Body of pancreas (tissue), 4 donors: ENCODE measurements at regions not wholly inside any gene's neighbourhood (a gene's known extent, or its start where the extent isn't known, plus 50 kb on each side); places are given as distances from the start of the nearest gene placed in this dataset.

ENCODE experiments used
- POLR2A ChIP-seq, 3 donors: fragments of 450-650 bp; IDR thresholded peaks; one replicate each; pipeline ENCODE4 v1.6.1; 2016; ENCODE audit warnings: antibody characterized with exemption in 3 of 3, mild to moderate bottlenecking in 2 of 3
- TF ChIP-seq, protein P1 (sequence below), 7 experiments: fragments of 450-650 bp in 4 of 7; fragments of 200-600 bp in 3 of 7; sonication (generic) in 3 of 7; IDR thresholded peaks; one replicate each; pipeline ENCODE4 v1.5.1; 2016 to 2019; ENCODE audit warnings: antibody characterized with exemption in 7 of 7

DNA sequence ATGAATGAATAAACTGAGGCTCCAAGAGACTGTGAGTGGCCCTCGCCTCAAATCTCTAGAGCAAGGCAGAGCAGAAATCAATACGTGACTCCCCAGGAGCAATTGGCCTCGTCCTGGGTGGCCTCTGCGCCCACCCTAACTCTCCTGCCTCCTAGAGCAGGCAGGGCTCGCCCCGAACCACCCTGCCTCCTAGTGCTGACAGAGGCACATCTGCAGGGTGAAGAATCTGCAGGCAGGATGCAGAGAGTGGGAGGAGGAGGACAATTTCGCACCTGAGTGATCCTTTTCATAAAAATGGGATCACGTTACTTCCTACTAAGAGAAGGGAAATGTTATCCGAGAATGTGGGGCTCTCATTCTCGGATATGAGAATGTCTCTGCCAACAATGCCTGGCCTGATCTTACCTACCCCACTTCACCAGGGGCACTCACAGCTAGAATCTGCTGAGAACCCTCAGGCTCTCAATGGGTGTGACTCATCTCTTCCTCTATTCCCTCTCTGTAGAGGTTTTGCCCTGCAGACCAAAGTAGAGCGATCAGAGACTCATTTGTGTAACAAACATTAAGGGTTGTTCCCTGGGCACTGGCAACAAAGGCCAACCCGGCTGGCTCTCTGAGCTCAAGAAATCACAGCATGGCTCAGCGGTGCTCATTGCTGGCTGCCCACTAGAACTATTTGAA, 61.7 kb upstream of the BCL2L14 start:
- TF ChIP-seq, protein P1, sequence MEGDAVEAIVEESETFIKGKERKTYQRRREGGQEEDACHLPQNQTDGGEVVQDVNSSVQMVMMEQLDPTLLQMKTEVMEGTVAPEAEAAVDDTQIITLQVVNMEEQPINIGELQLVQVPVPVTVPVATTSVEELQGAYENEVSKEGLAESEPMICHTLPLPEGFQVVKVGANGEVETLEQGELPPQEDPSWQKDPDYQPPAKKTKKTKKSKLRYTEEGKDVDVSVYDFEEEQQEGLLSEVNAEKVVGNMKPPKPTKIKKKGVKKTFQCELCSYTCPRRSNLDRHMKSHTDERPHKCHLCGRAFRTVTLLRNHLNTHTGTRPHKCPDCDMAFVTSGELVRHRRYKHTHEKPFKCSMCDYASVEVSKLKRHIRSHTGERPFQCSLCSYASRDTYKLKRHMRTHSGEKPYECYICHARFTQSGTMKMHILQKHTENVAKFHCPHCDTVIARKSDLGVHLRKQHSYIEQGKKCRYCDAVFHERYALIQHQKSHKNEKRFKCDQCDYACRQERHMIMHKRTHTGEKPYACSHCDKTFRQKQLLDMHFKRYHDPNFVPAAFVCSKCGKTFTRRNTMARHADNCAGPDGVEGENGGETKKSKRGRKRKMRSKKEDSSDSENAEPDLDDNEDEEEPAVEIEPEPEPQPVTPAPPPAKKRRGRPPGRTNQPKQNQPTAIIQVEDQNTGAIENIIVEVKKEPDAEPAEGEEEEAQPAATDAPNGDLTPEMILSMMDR (IDR thresholded peaks at IDR 0.05) = no peak
- no peak for TF ChIP-seq POLR2A (IDR thresholded peaks at IDR 0.05)
